PC-3 (cell line): ENCODE measurements at regions not wholly inside any gene's neighbourhood (a gene's known extent, or its start where the extent isn't known, plus 50 kb on each side); places are given as distances from the start of the nearest gene placed in this dataset.

Source experiments
- ATAC-seq: fragments of 200-7000 bp; cut with Tn5 transposase; 2 replicates; pipeline ENCODE4 v1.9.1; 2020; ENCODE audit warnings: mild to moderate bottlenecking, moderate library complexity
- BruUV-seq: library from RNA; stranded (reverse); fragments of 400-500 nt; replicated peaks from 2 replicates; lab custom pipeline; 2021; lab: Mats Ljungman, UMichigan
- CTCF ChIA-PET: fragments of 300-600 bp; sonication (Branson Sonifier 250); formaldehyde crosslinking; loops from one replicate; lab custom pipeline; 2022; ENCODE audit warnings: antibody characterized with exemption; lab: Charles Lee
- POLR2A ChIA-PET: fragments of 300-600 bp; sonication (Branson Sonifier 250); formaldehyde crosslinking; loops from one replicate; lab custom pipeline; 2022; ENCODE audit warnings: antibody characterized with exemption; ENCODE audit not compliant: unreplicated experiment; lab: Charles Lee
- DNase-seq: peaks from one replicate; pipeline ENCODE4 v3.0.0-alpha.2; 2015
- H2AFZ ChIP-seq: fragments of 300-600 bp; sonication (generic); 2 replicates; pipeline ENCODE4 v1.6.0; 2016; ENCODE audit warnings: antibody characterized with exemption, low read length
- H3F3A ChIP-seq: fragments of 300-600 bp; sonication (generic); one replicate; pipeline ENCODE4 v1.6.0; 2017; ENCODE audit warnings: antibody characterized with exemption, low read length, control low read depth, mild to moderate bottlenecking; ENCODE audit not compliant: unreplicated experiment
- H3K27ac ChIP-seq: fragments of 300-600 bp; sonication (generic); 2 replicates; pipeline ENCODE4 v1.5.1; 2016; ENCODE audit warnings: mild to moderate bottlenecking, low read length
- H3K27me3 ChIP-seq: fragments of 300-600 bp; sonication (generic); 2 replicates; pipeline ENCODE4 v1.6.1; 2016; ENCODE audit warnings: low read length, mixed read lengths
- H3K36me3 ChIP-seq: fragments of 300-600 bp; sonication (generic); 2 replicates; pipeline ENCODE4 v1.6.1; 2016; ENCODE audit warnings: low read depth, mixed run types, low read length, mixed read lengths
- H3K4me1 ChIP-seq: fragments of 300-600 bp; sonication (generic); 2 replicates; pipeline ENCODE4 v1.5.1; 2016; ENCODE audit warnings: low read length; ENCODE audit not compliant: insufficient read depth
- H3K4me2 ChIP-seq: fragments of 300-600 bp; sonication (generic); 2 replicates; pipeline ENCODE4 v1.6.0; 2016; ENCODE audit warnings: low read length
- H3K4me3 ChIP-seq: fragments of 300-600 bp; sonication (generic); 2 replicates; pipeline ENCODE4 v1.5.1; 2016; ENCODE audit warnings: mild to moderate bottlenecking, low read length, mixed read lengths
- H3K79me2 ChIP-seq: fragments of 300-600 bp; sonication (generic); 2 replicates; pipeline ENCODE4 v1.6.1; 2017; ENCODE audit warnings: low read length, mixed read lengths
- H3K9ac ChIP-seq: fragments of 300-600 bp; sonication (generic); 2 replicates; pipeline ENCODE4 v1.6.0; 2016; ENCODE audit warnings: mild to moderate bottlenecking, low read length
- H3K9me2 ChIP-seq: fragments of 300-600 bp; sonication (generic); replicated peaks from 2 replicates; pipeline ENCODE4 v1.6.1; 2016; ENCODE audit warnings: mixed run types, low read length, mixed read lengths
- H3K9me3 ChIP-seq: fragments of 300-600 bp; sonication (generic); 2 replicates; pipeline ENCODE4 v1.6.1; 2016; ENCODE audit warnings: low read length, mixed read lengths
- H4K20me1 ChIP-seq: fragments of 300-600 bp; sonication (generic); 2 replicates; pipeline ENCODE4 v1.6.1; 2016; ENCODE audit warnings: low read length, mixed read lengths
- CTCF ChIP-seq: fragments of 300-600 bp; sonication (generic); conservative IDR thresholded peaks from 2 replicates; pipeline ENCODE4 v1.5.1; 2017; ENCODE audit warnings: antibody characterized with exemption, low read depth, mild to moderate bottlenecking, low read length
- EZH2 ChIP-seq: fragments of 300-600 bp; sonication (generic); IDR thresholded peaks from one replicate; pipeline ENCODE4 v1.6.1; 2017; ENCODE audit warnings: antibody characterized with exemption, mild to moderate bottlenecking, low read length; ENCODE audit not compliant: unreplicated experiment
- EZH2phosphoT487 ChIP-seq: fragments of 300-600 bp; sonication (generic); IDR thresholded peaks from 2 replicates; pipeline ENCODE4 v1.6.1; 2018; ENCODE audit warnings: mild to moderate bottlenecking, antibody characterized with exemption, low read length, borderline replicate concordance
- intact Hi-C: fragments of 100-400 bp; cut with micrococcal nuclease; formaldehyde crosslinking; loops from 2 replicates; pipeline ENCODE4 v1.9.0; 2023

GRCh38 chr2:235421618-235422017 is 72.2 kb upstream of the AGAP1 start:
- Histone ChIP-seq H2AFZ (no peak overlapping the region), H4K20me1 (no peaks in the 10 kb centered on the region), H3K27ac (no peak overlapping the region), H3F3A (no peaks in the 10 kb centered on the region), H3K27me3 (no peaks in the 10 kb centered on the region), H3K9me3 (0 out of 2 replicates have a peak, but pooled peaks cover 4% of the 10 kb centered on the region), H3K9me2 (no peaks in the 10 kb centered on the region), H3K4me2 (no peak overlapping the region), H3K4me1 (no peaks in the 10 kb centered on the region), H3K79me2 (no peaks in the 10 kb centered on the region), H3K9ac (no peak overlapping the region), H3K36me3 (no peaks in the 10 kb centered on the region), H3K4me3 (no peak overlapping the region)
- DNase-seq (no peak), ATAC-seq (no peak)
- intact Hi-C loops: no loop called here
- TF ChIP-seq EZH2phosphoT487 (no peak), EZH2 (no peak), CTCF (no peak)
- ChIA-PET CTCF (no interaction called here), POLR2A (no interaction called here)
- no TSS peak for BruUV-seq

- H2AFZ ChIP-seq: no peak overlapping the region
- no peaks in the 10 kb centered on the region for H3K4me1 ChIP-seq
- no peak overlapping the region for H3K4me3 ChIP-seq
- intact Hi-C loops: no loop called here
- H3K9ac ChIP-seq: no peak overlapping the region
- no peaks in the 10 kb centered on the region for H3K79me2 ChIP-seq
- no TSS peak for BruUV-seq
- no peaks in the 10 kb centered on the region for H4K20me1 ChIP-seq
- no peak for DNase-seq
- no peak overlapping the region for H3K27ac ChIP-seq
- POLR2A ChIA-PET: no interaction called here
- ATAC-seq: no peak
- H3K36me3 ChIP-seq: no peaks in the 10 kb centered on the region
- no peaks in the 10 kb centered on the region for H3K9me3 ChIP-seq
- H3K9me2 ChIP-seq: no peaks in the 10 kb centered on the region
- no peak overlapping the region for H3K4me2 ChIP-seq
- H3K27me3 ChIP-seq: no peaks in the 10 kb centered on the region
- no peaks in the 10 kb centered on the region for H3F3A ChIP-seq
- TF ChIP-seq EZH2phosphoT487 (no peak), EZH2 (no peak), CTCF (no peak)
- CTCF ChIA-PET: no interaction called here
Observed at GRCh38 chr2:235430366-235431083, 63.3 kb upstream of the AGAP1 start.

GRCh38 chr2:235432741-235433520 is 60.9 kb upstream of the AGAP1 start:
- H3K4me1 ChIP-seq: no peaks in the 10 kb centered on the region

More at GRCh38 chr2:235432741-235433520, 60.9 kb upstream of the AGAP1 start:
- intact Hi-C loops: loop anchor here (1.0 kb wide), 2 partner anchors 62 to 119 kb away; no protein-coding TSS in a partner anchor
- no peak overlapping the region for H3K4me2 ChIP-seq
- no peaks in the 10 kb centered on the region for H3K79me2 ChIP-seq
- no peak overlapping the region for H3K9ac ChIP-seq
- no TSS peak for BruUV-seq
- H4K20me1 ChIP-seq: no peaks in the 10 kb centered on the region
- TF ChIP-seq EZH2 (no peak), EZH2phosphoT487 (no peak), CTCF (no peak)
- ChIA-PET POLR2A (no interaction called here), CTCF (interaction anchor here (0.6 to 1.5 kb wide), 4 partner anchors 119 to 313 kb away, joined by 4 to 22 read pairs (median 12); no protein-coding TSS in a partner anchor)
- H3K9me2 ChIP-seq: no peaks in the 10 kb centered on the region
- no peaks in the 10 kb centered on the region for H3K9me3 ChIP-seq
- ATAC-seq (no peak), DNase-seq (no peak)
- no peak overlapping the region for H3K4me3 ChIP-seq
- H3K36me3 ChIP-seq: no peaks in the 10 kb centered on the region
- H3F3A ChIP-seq: no peaks in the 10 kb centered on the region
- no peak overlapping the region for H3K27ac ChIP-seq
- H3K27me3 ChIP-seq: no peaks in the 10 kb centered on the region
- no peak overlapping the region for H2AFZ ChIP-seq
